ENCODE measurements at regions not wholly inside any gene's neighbourhood (a gene's known extent, or its start where the extent isn't known, plus 50 kb on each side); places are given as distances from the start of the nearest gene placed in this dataset.

- H3K4me3 ChIP-seq (replicated peaks in 1 of 2; ENCODE audit: low read depth in 1 of 2, low read length in 2 of 2): no peak overlapping the region
- no peaks in the 10 kb centered on the region for H3K27me3 ChIP-seq (ENCODE audit: insufficient read depth, low read length)
- CTCF ChIA-PET: no interaction called here
- no peak for TF ChIP-seq RAD21 (IDR thresholded peaks at IDR 0.05; ENCODE audit: low read depth)
- H3K9me2 ChIP-seq (ENCODE audit: insufficient read depth): no peaks in the 10 kb centered on the region
- no TSS peak for BruUV-seq (replicated peaks)
- H3K4me2 ChIP-seq (ENCODE audit: low read length): no peak overlapping the region
- RAD21 ChIA-PET (ENCODE audit: low non-redundant PET in 1 of 2, low total read pairs in 2 of 2, uncharacterized antibody in 2 of 2, unreplicated experiment in 2 of 2): no interaction called here
- H3K79me2 ChIP-seq (ENCODE audit: insufficient read depth, low read length): no peaks in the 10 kb centered on the region
- peaks cover 0 to 1% of the 10 kb centered on the region in 2 experiments; a peak in 2 of 4 replicates for H3K4me1 ChIP-seq (ENCODE audit: control insufficient read depth in 1 of 2, insufficient read depth in 2 of 2, low read length in 2 of 2)
- POLR2A ChIA-PET: no interaction called here
- H3K36me3 ChIP-seq (ENCODE audit: control insufficient read depth in 1 of 2, insufficient read depth in 2 of 2, low read length in 2 of 2): no peaks in the 10 kb centered on the region
- no peak overlapping the region for H3K9ac ChIP-seq (ENCODE audit: low read length)
- H3K9me3 ChIP-seq (ENCODE audit: control insufficient read depth in 1 of 2, insufficient read depth in 1 of 2, low read depth in 1 of 2, low read length in 2 of 2): no peaks in the 10 kb centered on the region
- no peak for DNase-seq (ENCODE audit: low read depth, low spot score)
- intact Hi-C loops (cut with micrococcal nuclease): no loop called here
- ATAC-seq: no peak
- H4K20me1 ChIP-seq (ENCODE audit: insufficient read depth): no peaks in the 10 kb centered on the region
- H3K27ac ChIP-seq (ENCODE audit: low read depth, low read length): no peak overlapping the region
- no peak overlapping the region for H2AFZ ChIP-seq (ENCODE audit: low read depth, low read length, poor library complexity, severe bottlenecking)
Measured at GRCh38 chr4:186347743-186348142, 81.8 kb downstream of the F11 start.

DNA sequence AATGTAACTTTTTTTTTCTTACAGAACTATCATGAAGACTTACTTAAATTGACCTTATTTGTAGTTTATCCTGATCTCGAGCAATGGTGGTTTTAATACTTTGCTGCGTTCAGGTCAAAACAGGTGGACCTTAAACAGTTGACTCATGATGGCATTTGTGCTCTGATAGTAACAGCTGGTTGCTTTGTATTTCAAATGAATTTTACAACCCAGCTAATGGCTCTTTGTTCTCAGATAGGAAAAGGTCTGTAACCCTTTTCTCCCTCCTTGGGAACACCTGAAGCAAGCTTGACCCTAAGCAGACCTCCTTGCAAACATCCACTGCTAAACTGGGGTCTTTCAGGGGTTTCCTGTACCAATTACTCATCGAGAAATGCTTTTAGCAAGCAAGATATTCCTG, 79.2 kb downstream of the F11 start:
- Histone ChIP-seq H3K4me2 (ENCODE audit: low read length) (no peak overlapping the region), H2AFZ (ENCODE audit: low read depth, low read length, poor library complexity, severe bottlenecking) (no peak overlapping the region), H3K36me3 (ENCODE audit: control insufficient read depth in 1 of 2, insufficient read depth in 2 of 2, low read length in 2 of 2) (no peaks in the 10 kb centered on the region), H3K27ac (ENCODE audit: low read depth, low read length) (no peak overlapping the region), H3K9me2 (ENCODE audit: insufficient read depth) (no peaks in the 10 kb centered on the region), H3K9me3 (ENCODE audit: control insufficient read depth in 1 of 2, insufficient read depth in 1 of 2, low read depth in 1 of 2, low read length in 2 of 2) (no peaks in the 10 kb centered on the region), H3K4me3 (replicated peaks in 1 of 2; ENCODE audit: low read depth in 1 of 2, low read length in 2 of 2) (no peak overlapping the region), H3K4me1 (ENCODE audit: control insufficient read depth in 1 of 2, insufficient read depth in 2 of 2, low read length in 2 of 2) (peaks cover 0 to 7% of the 10 kb centered on the region in 2 experiments; a peak in 2 of 4 replicates), H3K27me3 (ENCODE audit: insufficient read depth, low read length) (no peaks in the 10 kb centered on the region), H4K20me1 (ENCODE audit: insufficient read depth) (no peaks in the 10 kb centered on the region; the same call in 1 of the 2 replicates), H3K79me2 (ENCODE audit: insufficient read depth, low read length) (no peaks in the 10 kb centered on the region), H3K9ac (ENCODE audit: low read length) (no peak overlapping the region)
- intact Hi-C loops (cut with micrococcal nuclease): no loop called here
- POLR2A ChIA-PET: no interaction called here
- DNase-seq (ENCODE audit: low read depth, low spot score) (no peak), ATAC-seq (no peak)
- CTCF ChIA-PET: no interaction called here
- BruUV-seq (replicated peaks): no TSS peak
- TF ChIP-seq SP1 (IDR thresholded peaks at IDR 0.05; ENCODE audit: low read depth) (no peak), SIN3A (IDR thresholded peaks at IDR 0.05; ENCODE audit: low read depth) (no peak), CTCF (IDR thresholded peaks at IDR 0.05 in 2 of 3, conservative IDR thresholded peaks at IDR 0.05 in 1 of 3; ENCODE audit: borderline replicate concordance in 1 of 3, insufficient read depth in 1 of 3, low read depth in 2 of 3, low read length in 2 of 3) (no peak), EZH2 (IDR thresholded peaks at IDR 0.05) (no peak), ELF1 (IDR thresholded peaks at IDR 0.05; ENCODE audit: borderline replicate concordance, low read depth) (no peak), CBX3 (IDR thresholded peaks at IDR 0.05; ENCODE audit: low read depth) (no peak), YY1 (IDR thresholded peaks at IDR 0.05; ENCODE audit: extremely low read depth, insufficient replicate concordance, low read depth, low read length) (no peak), EGR1 (IDR thresholded peaks at IDR 0.05; ENCODE audit: low read depth) (no peak), CEBPB (IDR thresholded peaks at IDR 0.05; ENCODE audit: low read depth) (no peak), FOSL1 (IDR thresholded peaks at IDR 0.05; ENCODE audit: low read depth) (no peak), TCF7L2 (IDR thresholded peaks at IDR 0.05; ENCODE audit: borderline replicate concordance, extremely low read depth, insufficient read depth, insufficient read length) (no peak), ZNF274 (IDR thresholded peaks at IDR 0.05; ENCODE audit: low read depth, low read length) (no peak)
- TF ChIP-seq, protein P1, sequence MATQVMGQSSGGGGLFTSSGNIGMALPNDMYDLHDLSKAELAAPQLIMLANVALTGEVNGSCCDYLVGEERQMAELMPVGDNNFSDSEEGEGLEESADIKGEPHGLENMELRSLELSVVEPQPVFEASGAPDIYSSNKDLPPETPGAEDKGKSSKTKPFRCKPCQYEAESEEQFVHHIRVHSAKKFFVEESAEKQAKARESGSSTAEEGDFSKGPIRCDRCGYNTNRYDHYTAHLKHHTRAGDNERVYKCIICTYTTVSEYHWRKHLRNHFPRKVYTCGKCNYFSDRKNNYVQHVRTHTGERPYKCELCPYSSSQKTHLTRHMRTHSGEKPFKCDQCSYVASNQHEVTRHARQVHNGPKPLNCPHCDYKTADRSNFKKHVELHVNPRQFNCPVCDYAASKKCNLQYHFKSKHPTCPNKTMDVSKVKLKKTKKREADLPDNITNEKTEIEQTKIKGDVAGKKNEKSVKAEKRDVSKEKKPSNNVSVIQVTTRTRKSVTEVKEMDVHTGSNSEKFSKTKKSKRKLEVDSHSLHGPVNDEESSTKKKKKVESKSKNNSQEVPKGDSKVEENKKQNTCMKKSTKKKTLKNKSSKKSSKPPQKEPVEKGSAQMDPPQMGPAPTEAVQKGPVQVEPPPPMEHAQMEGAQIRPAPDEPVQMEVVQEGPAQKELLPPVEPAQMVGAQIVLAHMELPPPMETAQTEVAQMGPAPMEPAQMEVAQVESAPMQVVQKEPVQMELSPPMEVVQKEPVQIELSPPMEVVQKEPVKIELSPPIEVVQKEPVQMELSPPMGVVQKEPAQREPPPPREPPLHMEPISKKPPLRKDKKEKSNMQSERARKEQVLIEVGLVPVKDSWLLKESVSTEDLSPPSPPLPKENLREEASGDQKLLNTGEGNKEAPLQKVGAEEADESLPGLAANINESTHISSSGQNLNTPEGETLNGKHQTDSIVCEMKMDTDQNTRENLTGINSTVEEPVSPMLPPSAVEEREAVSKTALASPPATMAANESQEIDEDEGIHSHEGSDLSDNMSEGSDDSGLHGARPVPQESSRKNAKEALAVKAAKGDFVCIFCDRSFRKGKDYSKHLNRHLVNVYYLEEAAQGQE (IDR thresholded peaks at IDR 0.05; ENCODE audit: low read depth): no peak
- TF ChIP-seq, protein P2, sequence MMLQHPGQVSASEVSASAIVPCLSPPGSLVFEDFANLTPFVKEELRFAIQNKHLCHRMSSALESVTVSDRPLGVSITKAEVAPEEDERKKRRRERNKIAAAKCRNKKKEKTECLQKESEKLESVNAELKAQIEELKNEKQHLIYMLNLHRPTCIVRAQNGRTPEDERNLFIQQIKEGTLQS (IDR thresholded peaks at IDR 0.05): no peak
- RAD21 ChIA-PET (ENCODE audit: low non-redundant PET in 1 of 2, low total read pairs in 2 of 2, uncharacterized antibody in 2 of 2, unreplicated experiment in 2 of 2): no interaction called here

All from HCT116 (cell line).